Neural progenitor cell (in vitro differentiated cells): ENCODE measurements at regions not wholly inside any gene's neighbourhood (a gene's known extent, or its start where the extent isn't known, plus 50 kb on each side); places are given as distances from the start of the nearest gene placed in this dataset.

Source experiments
- CTCF ChIP-seq: fragments of 200-600 bp; sonication (generic); IDR thresholded peaks from 2 replicates; pipeline ENCODE4 v1.5.1; 2017; ENCODE audit warnings: antibody characterized with exemption, mild to moderate bottlenecking
- EZH2phosphoT487 ChIP-seq: fragments of 200-600 bp; sonication (generic); IDR thresholded peaks from 2 replicates; pipeline ENCODE4 v1.6.1; 2017; ENCODE audit warnings: antibody characterized with exemption

- TF ChIP-seq CTCF: no peak
- TF ChIP-seq EZH2phosphoT487: no peak
Measured at GRCh38 chr13:61927648-61928047, 512.0 kb upstream of the PCDH20 start.
